Chondrocyte (in vitro differentiated cells): ENCODE measurements at regions not wholly inside any gene's neighbourhood (a gene's known extent, or its start where the extent isn't known, plus 50 kb on each side); places are given as distances from the start of the nearest gene placed in this dataset.

Experiments used
- DNase-seq: peaks from one replicate; pipeline ENCODE4 v3.0.0; 2021; ENCODE audit warnings: mixed read lengths, low spot score
- H3K27ac Mint-ChIP-seq: one replicate; pipeline ENCODE4 v1.8.0; 2021; ENCODE audit warnings: mild to moderate bottlenecking, moderate library complexity, mixed read lengths; ENCODE audit not compliant: unreplicated experiment
- H3K27me3 Mint-ChIP-seq: 2 replicates; pipeline ENCODE4 v1.8.0; 2021; ENCODE audit warnings: low read depth, mixed read lengths
- H3K36me3 Mint-ChIP-seq: 2 replicates; pipeline ENCODE4 v1.8.0; 2021; ENCODE audit warnings: low read depth, mixed read lengths
- H3K4me1 Mint-ChIP-seq: 2 replicates; pipeline ENCODE4 v1.8.0; 2021; ENCODE audit warnings: low read depth, mild to moderate bottlenecking, mixed read lengths
- H3K4me3 Mint-ChIP-seq: one replicate; pipeline ENCODE4 v1.8.0; 2021; ENCODE audit warnings: mild to moderate bottlenecking, moderate library complexity, mixed read lengths; ENCODE audit not compliant: unreplicated experiment
- H3K9me3 Mint-ChIP-seq: 2 replicates; pipeline ENCODE4 v1.8.0; 2021; ENCODE audit warnings: low read depth, mixed read lengths
- CTCF ChIP-seq: fragments of 200-600 bp; sonication (generic); IDR thresholded peaks from 2 replicates; pipeline ENCODE4 v1.5.0; 2021; ENCODE audit warnings: antibody characterized with exemption, mild to moderate bottlenecking, moderate library complexity

- Mint-ChIP-seq H3K27ac (no peak overlapping the region), H3K4me1 (peaks cover 38% of the 10 kb centered on the region), H3K9me3 (no peaks in the 10 kb centered on the region), H3K36me3 (no peaks in the 10 kb centered on the region), H3K27me3 (peaks cover 5% of the 10 kb centered on the region), H3K4me3 (no peak overlapping the region)
- DNase-seq = peak; percentile 60
- no peak for TF ChIP-seq CTCF
These were observed 67.3 kb upstream of the CDON start for GRCh38 chr11:126129727-126130671.

DNA sequence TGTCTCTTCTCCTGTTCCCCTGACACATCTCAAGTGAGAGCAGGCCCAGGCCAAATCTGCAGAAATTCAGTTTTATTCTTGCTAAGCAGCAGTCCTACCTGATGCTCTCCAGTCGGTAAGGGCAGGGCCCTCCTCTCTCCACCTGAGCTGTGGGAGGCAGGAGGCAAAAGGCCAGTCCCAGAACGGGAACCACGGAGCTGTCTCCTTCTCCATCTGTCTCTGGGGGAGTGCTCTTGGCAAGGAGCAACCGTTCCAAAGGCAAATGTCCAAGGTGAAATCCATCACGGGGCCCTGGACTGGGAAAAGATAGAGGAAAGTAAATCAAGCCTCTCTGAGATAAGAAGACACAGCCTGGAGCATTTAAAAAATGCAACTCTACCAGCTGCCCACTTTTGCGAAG is 65.2 kb upstream of the CDON start:
- peaks cover 10% of the 10 kb centered on the region for H3K27me3 Mint-ChIP-seq
- peak; percentile 35 for DNase-seq
- no peak overlapping the region for H3K27ac Mint-ChIP-seq
- H3K36me3 Mint-ChIP-seq = no peaks in the 10 kb centered on the region
- no peak overlapping the region for H3K4me3 Mint-ChIP-seq
- peaks cover 24% of the 10 kb centered on the region for H3K4me1 Mint-ChIP-seq
- no peak for TF ChIP-seq CTCF
- no peaks in the 10 kb centered on the region for H3K9me3 Mint-ChIP-seq

GRCh38 chr11:126127284-126127845 is 64.7 kb upstream of the CDON start:
- Mint-ChIP-seq H3K27ac (no peak overlapping the region), H3K36me3 (no peaks in the 10 kb centered on the region), H3K4me1 (peaks cover 19% of the 10 kb centered on the region), H3K9me3 (no peaks in the 10 kb centered on the region), H3K4me3 (no peak overlapping the region), H3K27me3 (peaks cover 10% of the 10 kb centered on the region)
- TF ChIP-seq CTCF = no peak
- peak; percentile 26 for DNase-seq

- Mint-ChIP-seq H3K36me3 (no peaks in the 10 kb centered on the region), H3K4me3 (no peak overlapping the region), H3K9me3 (no peaks in the 10 kb centered on the region), H3K4me1 (peaks cover 6% of the 10 kb centered on the region), H3K27me3 (peaks cover 19% of the 10 kb centered on the region), H3K27ac (no peak overlapping the region)
- no peak for TF ChIP-seq CTCF
- DNase-seq = peak; percentile 21
These were observed 61.6 kb upstream of the CDON start for GRCh38 chr11:126124231-126124661.

GRCh38 chr11:126123686-126124085 is 61.0 kb upstream of the CDON start:
- no peak overlapping the region for H3K4me3 Mint-ChIP-seq
- H3K9me3 Mint-ChIP-seq = no peaks in the 10 kb centered on the region
- TF ChIP-seq CTCF = no peak
- DNase-seq = no peak
- H3K27me3 Mint-ChIP-seq = peaks cover 19% of the 10 kb centered on the region
- peaks cover 6% of the 10 kb centered on the region for H3K4me1 Mint-ChIP-seq
- H3K36me3 Mint-ChIP-seq = no peaks in the 10 kb centered on the region
- H3K27ac Mint-ChIP-seq = no peak overlapping the region
